Central memory CD8-positive, alpha-beta T cell (primary cell): ENCODE measurements at regions not wholly inside any gene's neighbourhood (a gene's known extent, or its start where the extent isn't known, plus 50 kb on each side); places are given as distances from the start of the nearest gene placed in this dataset.

Experiments used
- ATAC-seq: fragments of 150-1000 bp; cut with Tn5 transposase; replicated peaks from 2 replicates; pipeline ENCODE4 v1.10.0; 2022; ENCODE audit warnings: mild to moderate bottlenecking, moderate FRiP score, moderate number of reproducible peaks; ENCODE audit not compliant: poor library complexity, severe bottlenecking; ENCODE audit errors: extremely low read depth
- DNase-seq, 2 donors: peaks; one replicate each; pipeline ENCODE4 v3.0.0; 2021; ENCODE audit warnings: low spot score in 2 of 2
- H3K27ac Mint-ChIP-seq: one replicate; pipeline ENCODE4 v1.8.0; 2022; ENCODE audit warnings: low read depth, mild to moderate bottlenecking, moderate library complexity, mixed read lengths
- H3K27me3 Mint-ChIP-seq: one replicate; pipeline ENCODE4 v1.8.0; 2022; ENCODE audit warnings: mixed read lengths
- H3K36me3 Mint-ChIP-seq: one replicate; pipeline ENCODE4 v1.8.0; 2022; ENCODE audit warnings: mild to moderate bottlenecking, moderate library complexity, mixed read lengths; ENCODE audit not compliant: insufficient read depth
- H3K4me1 Mint-ChIP-seq: one replicate; pipeline ENCODE4 v1.8.0; 2022; ENCODE audit warnings: mixed read lengths
- H3K4me3 Mint-ChIP-seq: one replicate; pipeline ENCODE4 v1.8.0; 2022; ENCODE audit warnings: mild to moderate bottlenecking, moderate library complexity, mixed read lengths
- H3K9me3 Mint-ChIP-seq: one replicate; pipeline ENCODE4 v1.8.0; 2022; ENCODE audit warnings: mixed read lengths

GRCh38 chr10:28481968-28482367, 51.0 kb upstream of the WAC start:
- Mint-ChIP-seq H3K4me3 (no peak overlapping the region), H3K4me1 (peaks cover 3% of the 10 kb centered on the region), H3K27ac (no peak overlapping the region), H3K9me3 (no peaks in the 10 kb centered on the region), H3K36me3 (no peaks in the 10 kb centered on the region), H3K27me3 (peaks cover 30% of the 10 kb centered on the region)
- DNase-seq (no peak), ATAC-seq (no peak)
